H1 (cell line): ENCODE measurements at regions not wholly inside any gene's neighbourhood (a gene's known extent, or its start where the extent isn't known, plus 50 kb on each side); places are given as distances from the start of the nearest gene placed in this dataset.

Experiments
- CBX8 ChIP-seq: fragments of 300-800, 300-1000 bp; sonication (generic); IDR thresholded peaks from 2 replicates; pipeline ENCODE4 v1.7.1; 2016; ENCODE audit warnings: low read depth, low read length, borderline replicate concordance
- FOSL1 ChIP-seq: IDR thresholded peaks from 2 replicates; pipeline ENCODE4 v1.6.1; 2011; ENCODE audit warnings: mild to moderate bottlenecking, low read depth, low read length, moderate library complexity; ENCODE audit not compliant: insufficient read depth
- KDM1A ChIP-seq: fragments of 200-600, 300-600 bp; sonication (generic); IDR thresholded peaks from 2 replicates; pipeline ENCODE4 v1.7.1; 2016; ENCODE audit warnings: mild to moderate bottlenecking, low read length, borderline replicate concordance
- KDM4A ChIP-seq: IDR thresholded peaks from one replicate; pipeline ENCODE4 v1.7.1; 2012; ENCODE audit warnings: low read depth, mild to moderate bottlenecking, moderate library complexity, low read length, inconsistent platforms; ENCODE audit not compliant: severe bottlenecking
- TAF7 ChIP-seq: optimal IDR thresholded peaks from 2 replicates; pipeline ENCODE3; 2011; ENCODE audit warnings: low read depth, mild to moderate bottlenecking, inconsistent platforms, low read length, moderate library complexity, borderline replicate concordance

- no peak for TF ChIP-seq FOSL1
- TF ChIP-seq TAF7: no peak
- TF ChIP-seq KDM1A: no peak
- no peak for TF ChIP-seq KDM4A
- no peak for TF ChIP-seq CBX8
Observed at GRCh38 chr20:50393242-50393641, 116.9 kb upstream of the PTPN1 start (continued).
